ENCODE measurements at regions not wholly inside any gene's neighbourhood (a gene's known extent, or its start where the extent isn't known, plus 50 kb on each side); places are given as distances from the start of the nearest gene placed in this dataset.

DNA sequence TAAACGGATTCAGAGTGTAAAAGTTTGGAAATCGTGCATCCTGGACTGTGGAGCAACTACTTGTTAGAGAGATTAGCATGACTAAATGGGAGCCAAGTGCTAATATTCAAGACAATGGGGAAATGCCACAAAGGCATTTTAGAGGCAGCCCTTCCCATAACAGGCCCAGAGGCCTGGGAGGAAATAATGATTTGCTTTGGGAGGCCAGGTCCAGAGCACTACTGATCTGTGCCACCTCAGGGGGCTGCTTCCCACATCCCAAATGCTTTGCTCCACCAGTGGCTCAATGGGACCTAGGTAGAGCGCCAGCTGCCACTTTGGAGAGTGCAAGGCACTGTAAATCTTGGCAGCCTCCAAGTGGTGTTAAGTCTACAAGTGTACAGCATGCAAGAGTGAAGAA, 91.9 kb upstream of the HSF2 start:
- TF ChIP-seq, protein P1, sequence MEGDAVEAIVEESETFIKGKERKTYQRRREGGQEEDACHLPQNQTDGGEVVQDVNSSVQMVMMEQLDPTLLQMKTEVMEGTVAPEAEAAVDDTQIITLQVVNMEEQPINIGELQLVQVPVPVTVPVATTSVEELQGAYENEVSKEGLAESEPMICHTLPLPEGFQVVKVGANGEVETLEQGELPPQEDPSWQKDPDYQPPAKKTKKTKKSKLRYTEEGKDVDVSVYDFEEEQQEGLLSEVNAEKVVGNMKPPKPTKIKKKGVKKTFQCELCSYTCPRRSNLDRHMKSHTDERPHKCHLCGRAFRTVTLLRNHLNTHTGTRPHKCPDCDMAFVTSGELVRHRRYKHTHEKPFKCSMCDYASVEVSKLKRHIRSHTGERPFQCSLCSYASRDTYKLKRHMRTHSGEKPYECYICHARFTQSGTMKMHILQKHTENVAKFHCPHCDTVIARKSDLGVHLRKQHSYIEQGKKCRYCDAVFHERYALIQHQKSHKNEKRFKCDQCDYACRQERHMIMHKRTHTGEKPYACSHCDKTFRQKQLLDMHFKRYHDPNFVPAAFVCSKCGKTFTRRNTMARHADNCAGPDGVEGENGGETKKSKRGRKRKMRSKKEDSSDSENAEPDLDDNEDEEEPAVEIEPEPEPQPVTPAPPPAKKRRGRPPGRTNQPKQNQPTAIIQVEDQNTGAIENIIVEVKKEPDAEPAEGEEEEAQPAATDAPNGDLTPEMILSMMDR (IDR thresholded peaks at IDR 0.05; ENCODE audit: low read length), result no peak
- TF ChIP-seq EZH2 (IDR thresholded peaks at IDR 0.05; ENCODE audit: borderline replicate concordance, low read length), result no peak

Measured in OCI-LY1 (cell line).